Stimulated activated CD8-positive, alpha-beta memory T cell treated with anti-CD3 and anti-CD28 coated beads, Interleukin-15, amount 100 ng/mL, for 1 hour (primary cell): ENCODE measurements at regions not wholly inside any gene's neighbourhood (a gene's known extent, or its start where the extent isn't known, plus 50 kb on each side); places are given as distances from the start of the nearest gene placed in this dataset.
"Not testable (repeated sequence)": the region's sequence is repeated elsewhere in the genome, so short reads cannot be mapped to it uniquely, and the experiment has no call there.

Experiments used
- DNase-seq: peaks from one replicate; pipeline ENCODE4 v3.0.0-alpha.2; 2020; ENCODE audit warnings: low read depth

DNA sequence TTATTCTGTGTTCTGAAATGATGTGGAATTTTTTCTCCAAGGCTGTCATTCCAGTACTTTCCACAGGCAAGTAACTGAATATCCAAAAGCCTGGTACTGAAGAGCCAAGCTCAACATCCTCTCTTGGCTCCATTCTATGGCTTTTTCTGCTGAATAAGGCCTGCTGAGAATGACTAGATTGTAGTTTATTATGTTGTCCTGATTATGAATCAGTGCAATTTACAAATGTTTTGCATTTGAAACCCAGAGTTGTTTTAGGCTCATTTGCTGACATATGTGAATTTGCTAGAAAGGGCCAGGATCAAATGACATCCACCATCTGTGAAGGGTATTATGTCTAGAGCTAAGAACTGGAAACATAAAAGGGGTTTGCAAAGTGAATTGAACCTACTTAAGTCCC, 596.6 kb downstream of the KCTD12 start:
- no peak for DNase-seq

DNA sequence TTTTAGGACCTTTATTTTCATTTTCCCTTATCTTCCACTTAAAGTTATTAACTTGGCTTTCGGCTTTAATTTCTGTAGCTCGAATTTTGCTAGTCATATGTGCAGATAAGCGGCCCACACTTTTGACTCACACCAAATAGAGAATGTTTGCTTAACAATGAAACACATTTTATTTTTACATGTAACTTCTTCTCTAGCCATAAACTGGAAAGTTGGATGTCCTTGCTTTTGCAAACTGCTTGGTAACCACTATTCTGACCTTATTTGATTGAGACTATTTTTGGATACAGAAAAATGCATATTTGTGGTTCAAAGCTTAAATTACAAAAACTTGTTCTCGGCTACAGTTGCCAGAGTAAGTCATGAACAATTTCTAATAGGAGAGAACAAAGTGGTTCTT, 600.0 kb downstream of the KCTD12 start:
- no peak for DNase-seq

DNA sequence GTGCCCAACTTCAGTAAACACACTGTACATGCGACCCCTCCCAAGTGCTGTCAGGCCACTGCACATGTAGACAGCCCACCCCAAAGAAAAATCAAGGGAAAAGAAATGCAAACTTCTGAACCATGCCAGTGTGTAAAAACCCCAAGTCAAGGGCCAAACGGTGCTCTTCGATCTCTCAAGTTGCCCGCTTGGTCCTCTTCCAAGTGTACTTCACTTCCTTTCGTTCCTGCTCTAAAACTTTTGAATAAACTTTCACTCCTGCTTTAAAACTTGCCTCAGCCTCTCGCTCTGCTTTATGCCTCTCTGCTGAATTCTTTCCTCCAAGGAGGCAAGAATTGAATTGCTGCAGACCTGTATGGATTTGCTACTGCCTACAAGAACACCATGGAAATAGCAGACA, 600.7 kb downstream of the KCTD12 start:
- no peak for DNase-seq

DNA sequence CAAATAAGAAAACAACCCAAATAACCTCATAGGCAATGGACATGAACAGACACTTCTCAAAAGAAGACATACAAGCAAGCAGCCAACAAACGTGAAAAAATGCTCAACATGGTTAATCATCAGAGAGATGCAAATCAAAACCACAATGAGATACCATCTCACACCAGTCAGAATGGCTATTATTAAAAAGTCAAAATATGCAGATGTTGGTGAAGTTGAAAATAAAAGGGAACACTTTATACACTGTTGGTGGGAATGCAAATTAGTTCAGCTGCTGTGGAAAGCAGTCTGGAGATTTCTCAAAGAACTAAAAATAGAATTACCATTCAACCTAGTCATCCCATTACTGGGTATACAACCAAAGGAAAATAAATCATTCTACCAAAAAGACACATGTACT, 606.4 kb downstream of the KCTD12 start:
- not testable (repeated sequence) for DNase-seq

DNA sequence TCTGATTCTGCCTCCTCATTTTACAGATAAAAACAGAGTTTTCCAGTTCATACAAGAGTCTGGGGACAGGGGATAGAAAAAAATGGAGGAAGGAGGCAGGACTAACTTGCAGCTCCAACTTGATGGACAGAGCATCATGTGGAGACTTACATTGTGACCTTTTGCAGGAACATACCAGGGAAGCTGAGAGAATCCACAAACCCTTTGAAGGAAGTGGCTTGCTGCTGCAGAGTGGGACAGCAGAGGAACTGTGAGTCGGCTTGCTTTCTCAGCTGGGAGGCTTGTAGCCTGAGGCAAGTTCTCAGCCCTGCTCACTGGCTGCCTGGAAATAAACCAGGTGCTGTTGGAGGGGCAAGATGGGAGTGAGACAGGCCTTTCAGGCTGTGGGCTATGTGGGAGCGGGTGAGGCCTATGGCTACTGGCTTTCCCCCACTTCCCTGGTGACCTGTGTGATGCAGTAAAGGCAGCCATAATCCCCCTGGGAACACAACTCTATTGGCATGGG, 614.4 kb downstream of the KCTD12 start:
- DNase-seq: no peak

DNA sequence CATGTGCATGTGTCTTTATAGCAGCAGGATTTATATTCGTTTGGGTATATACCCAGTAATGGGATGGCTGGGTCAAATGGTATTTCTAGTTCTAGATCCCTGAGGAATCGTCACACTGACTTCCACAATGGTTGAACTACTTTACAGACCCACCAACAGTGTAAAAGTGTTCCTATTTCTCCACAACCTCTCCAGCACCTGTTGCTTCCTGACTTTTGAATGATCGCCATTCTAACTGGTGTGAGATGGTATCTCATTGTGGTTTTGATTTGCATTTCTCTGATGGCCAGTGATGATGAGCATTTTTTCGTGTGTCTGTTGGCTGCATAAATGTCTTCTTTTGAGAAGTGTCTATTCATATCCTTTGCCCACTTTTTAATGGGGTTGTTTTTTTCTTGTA, 617.9 kb downstream of the KCTD12 start:
- not testable (repeated sequence) for DNase-seq

DNA sequence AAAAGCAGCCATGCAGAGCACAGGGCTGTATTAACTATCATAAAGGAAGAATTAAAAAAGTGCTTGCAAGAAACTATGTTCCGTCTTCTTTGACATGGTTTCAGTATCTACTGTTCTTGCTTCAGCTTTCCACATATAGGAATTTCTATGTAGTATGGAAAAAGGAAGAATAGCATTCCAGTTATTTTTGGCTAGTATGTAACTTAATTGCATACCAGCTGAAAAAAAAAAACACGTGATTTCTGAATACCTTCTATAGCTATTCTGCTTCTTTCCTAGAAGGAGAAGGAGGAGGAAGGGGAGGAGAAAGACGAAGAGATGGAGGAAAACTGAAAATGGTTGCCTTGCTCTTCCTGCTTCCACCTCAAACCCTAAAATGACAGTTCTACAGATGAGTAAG, 619.0 kb downstream of the KCTD12 start:
- no peak for DNase-seq

DNA sequence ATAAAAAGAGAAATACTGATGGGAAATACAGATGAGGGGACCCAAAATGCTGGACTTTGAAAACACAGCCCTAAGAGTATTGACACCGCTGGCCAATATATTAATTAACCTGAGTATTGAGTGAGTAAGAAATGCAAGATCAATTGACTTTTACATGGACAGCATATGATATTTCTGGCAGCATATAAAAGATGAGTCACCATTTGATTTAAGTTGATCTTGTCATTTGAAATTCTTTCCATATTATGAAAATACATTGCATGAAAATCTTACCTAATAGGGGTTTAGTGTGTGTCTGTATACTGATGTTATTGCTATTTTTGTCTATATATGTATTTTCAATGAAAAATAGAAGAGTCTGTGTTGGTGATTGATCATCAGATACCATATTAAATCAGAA, 619.6 kb downstream of the KCTD12 start:
- DNase-seq: no peak

DNA sequence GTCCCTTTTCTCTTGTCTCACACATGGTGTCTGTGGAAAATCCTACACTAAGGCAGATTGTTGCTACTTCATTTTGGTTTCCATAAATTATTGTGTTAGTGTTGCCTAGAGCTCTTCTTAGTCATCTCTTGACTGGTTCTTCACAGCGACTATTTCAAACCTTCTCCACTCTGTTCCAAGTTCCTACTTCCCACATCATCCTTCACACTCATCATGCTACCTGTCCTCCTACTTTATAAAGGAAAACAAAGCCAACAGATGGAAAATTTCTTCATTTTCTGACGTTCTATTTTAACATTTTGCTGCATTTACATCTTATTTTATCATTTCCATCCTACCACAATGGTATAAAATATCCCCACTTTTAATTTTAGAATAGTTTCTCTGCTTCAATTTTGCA, 614.1 kb downstream of the LMO7 start:
- no peak for DNase-seq

DNA sequence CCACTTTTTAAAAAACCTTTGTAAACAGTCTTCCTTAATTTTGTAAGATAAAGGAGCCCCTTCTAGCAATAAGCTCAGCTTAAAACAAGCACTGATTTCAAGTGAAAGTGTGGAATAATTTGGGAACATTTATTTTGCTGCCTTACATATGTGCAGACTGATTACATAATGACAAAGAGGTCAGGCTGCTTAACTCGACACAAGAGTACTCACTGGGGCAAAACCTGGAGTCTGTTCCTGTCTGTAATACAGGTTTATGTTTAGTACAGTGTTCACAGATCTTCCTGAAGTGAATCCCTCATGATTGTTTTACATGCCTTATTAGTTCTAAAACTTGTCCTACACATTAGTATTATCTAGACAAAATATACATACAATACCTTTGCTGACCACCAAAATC, 609.8 kb downstream of the LMO7 start:
- no peak for DNase-seq

DNA sequence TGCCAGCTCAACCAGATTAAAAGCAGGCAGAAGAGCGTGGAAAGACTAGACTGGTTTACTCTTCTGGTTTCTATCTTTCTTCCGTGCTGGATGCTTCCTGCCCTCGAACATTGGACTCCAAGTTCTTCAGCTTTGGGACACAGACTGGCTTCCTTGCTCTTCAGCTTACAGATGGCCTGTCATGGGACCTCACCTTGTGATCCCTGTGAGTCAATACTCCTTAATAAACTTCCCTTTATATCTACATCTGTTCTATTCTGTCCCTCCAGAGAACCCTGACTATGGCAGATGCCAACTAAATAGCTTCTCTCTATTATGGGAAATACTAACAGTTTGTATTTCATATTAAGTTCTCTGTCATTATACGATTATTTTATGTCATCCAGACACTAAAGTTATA, 609.1 kb downstream of the LMO7 start:
- DNase-seq: no peak

DNA sequence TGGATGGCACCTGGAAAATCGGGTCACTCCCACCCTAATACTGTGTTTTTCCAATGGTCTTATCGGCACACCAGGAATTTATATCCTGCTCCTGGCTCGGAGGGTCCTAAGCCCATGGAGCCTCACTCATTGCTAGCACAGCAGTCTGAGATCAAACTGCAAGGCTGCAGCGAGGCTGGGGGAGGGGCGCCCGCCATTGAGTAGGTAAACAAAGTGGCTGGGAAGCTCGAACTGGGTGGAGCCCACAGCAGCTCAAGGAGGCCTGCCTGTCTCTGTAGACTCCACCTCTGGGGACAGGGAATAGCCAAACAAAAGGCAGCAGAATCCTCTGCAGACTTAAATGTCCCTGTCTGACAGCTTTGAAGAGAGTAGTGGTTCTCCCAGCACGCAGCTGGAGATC, 607.0 kb downstream of the LMO7 start:
- DNase-seq: not testable (repeated sequence)

DNA sequence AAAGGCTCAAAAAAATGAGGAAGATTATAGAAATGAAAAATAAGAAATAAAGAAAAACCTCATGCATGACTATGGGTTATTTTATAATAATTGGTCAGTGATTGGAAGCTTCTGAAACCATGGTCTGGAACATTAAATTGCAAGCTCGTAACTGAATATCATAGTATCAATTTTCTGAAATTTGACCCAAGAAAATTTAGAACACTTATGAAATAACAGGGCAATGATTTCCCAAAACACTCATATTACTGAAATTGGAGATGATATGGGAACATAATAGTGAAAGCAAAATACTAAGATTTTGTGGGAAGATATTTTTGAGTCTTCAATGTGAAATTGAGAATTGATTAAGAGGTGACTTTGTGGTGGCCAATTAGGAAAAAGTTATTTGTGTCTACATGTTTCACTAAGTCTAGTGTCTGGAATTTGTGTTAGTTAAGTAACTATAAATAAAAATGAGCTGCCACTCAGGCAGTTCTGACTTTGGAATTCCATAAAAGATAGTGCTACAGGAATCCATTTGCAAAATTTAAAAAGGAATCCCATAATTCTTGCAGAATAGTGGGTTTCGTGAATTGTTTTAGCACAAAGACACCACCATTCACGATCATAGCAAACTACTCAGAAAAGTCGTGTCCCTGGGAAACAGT, 603.0 kb downstream of the LMO7 start:
- DNase-seq: no peak

DNA sequence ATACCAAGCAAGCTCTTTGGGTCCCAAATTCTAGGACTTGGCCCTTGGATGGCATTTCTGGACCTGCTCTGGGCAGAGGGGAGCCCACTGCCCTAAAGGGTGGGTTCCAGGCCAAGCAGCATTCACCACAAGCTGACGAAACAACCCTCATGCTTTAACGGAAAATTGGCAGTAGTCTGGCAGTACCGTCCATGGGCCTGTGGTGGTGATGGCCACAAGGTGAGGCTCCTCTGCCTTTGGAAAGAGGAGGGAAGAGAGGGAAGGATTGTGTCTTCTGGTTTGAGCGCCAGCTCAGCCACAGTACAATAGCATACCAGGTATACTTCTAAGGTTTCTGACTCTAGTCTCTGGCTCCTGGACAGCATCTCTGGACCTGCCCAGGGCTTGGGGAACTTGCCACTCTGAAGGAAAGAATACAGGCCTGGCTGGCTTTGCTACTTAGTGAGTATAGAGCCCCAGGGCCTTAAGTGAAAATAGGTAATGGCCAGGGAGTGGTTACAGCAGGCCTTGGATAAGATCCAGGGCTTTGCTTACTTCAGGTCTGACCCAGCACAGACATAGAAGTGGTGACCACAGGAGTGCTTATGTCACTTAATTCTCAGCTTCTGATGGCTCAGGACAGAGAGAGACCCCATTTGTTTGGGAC, 595.5 kb downstream of the LMO7 start:
- DNase-seq: no peak

DNA sequence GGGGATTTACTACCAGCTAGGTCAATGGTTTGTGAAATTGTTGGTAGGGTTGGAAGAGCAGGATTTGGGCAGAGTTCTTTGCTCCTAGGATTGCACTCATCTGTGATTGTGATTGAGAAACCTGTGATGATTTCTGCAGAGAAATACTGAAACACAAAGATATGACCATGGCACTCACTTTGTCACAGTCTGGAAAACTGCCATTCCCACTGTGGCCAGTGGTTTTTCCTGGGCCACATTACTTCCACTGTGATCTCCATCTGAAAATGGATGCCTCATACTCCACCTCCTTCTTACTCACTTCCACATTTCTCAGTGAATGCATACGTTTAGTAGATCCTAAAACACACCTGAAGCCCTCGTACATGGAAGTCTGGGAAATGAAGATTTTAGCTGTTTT, 593.2 kb downstream of the LMO7 start:
- DNase-seq: no peak

DNA sequence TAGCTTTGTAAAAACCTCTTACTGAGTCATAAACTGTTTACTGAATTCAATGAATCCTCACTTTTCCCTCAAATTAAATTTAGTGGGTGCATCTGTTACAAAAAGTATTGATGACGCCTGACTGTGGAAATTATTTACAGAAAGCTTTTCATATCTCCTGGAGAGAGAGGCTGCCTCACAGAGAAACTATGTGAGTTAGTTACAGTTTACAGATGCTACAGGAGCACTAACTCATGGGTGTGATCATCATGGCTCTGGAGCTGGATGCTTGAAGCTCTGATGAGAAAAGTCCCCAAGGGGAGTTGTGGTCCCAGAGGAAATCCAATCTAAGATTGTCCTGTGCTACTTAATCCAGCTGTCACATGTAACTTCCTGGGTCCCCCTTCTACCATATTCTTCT, 590.8 kb downstream of the LMO7 start:
- no peak for DNase-seq

DNA sequence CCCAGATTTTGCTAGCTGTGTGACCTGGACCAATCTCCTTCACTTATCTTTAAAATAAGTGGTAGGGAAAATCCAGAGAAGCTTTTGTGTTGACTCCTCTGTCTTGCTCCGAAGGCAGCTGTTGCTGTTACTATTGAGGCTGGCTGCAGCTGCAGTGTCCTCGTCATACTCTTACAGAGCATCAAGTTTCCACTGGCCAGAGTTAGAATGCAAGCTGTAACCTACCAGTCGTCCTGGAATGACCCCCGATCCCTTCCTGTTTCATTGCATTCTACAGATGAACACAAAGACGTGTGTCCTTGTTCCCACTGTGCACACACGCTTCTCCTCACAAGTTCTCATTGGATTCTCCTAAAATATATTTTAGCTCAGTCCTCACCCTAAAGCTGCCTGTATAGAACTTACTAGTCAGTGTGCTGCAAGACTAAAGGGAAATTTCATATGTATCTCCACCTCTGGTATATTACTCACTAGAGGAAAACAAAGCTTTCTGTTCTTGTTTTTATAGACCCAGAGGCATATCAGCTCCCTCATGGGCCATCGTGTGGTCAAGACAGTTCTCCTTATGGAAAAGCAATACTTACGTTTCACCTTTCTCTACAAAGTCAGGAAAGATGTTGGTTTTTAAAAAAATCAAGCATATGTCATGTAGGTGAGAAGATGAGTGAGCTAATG, 589.8 kb downstream of the LMO7 start:
- DNase-seq: no peak

DNA sequence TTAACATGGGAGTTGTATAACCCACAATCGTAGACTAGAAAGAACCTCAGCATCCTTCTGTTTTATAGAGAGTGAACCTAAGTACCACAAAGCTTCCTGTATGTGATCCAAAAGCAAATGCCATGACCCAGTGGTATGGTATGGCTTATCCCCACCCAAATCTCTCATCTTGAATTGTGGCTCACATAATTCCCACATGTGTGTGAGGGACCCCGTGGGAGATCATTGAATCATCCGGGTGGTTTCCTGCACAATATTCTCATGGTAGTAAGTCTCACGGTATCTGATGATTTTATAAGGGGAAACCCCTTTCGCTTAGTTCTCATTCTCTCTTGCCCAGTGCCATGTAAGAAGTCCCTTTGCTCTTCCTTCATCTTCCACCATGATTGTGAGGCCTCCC, 587.9 kb downstream of the LMO7 start:
- no peak for DNase-seq

DNA sequence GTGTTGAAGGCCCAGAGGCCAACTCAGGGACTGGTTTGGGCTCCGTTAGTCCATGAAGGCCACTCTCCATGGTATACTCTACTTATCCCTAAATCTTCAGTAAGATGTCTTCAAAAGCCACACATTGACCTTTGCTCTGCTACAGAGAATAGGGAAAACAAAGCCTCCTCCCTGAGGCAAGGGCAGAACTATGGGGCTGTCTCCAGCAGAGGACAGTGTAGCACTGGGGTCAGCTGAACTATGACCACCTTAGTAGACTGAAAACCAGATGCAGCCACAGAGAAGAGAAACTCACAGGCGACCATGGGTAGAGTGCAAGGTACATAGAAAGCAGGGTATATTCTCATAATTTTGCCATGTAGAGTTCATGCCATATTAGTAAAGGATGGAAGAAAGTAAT, 587.4 kb downstream of the LMO7 start:
- DNase-seq: no peak

DNA sequence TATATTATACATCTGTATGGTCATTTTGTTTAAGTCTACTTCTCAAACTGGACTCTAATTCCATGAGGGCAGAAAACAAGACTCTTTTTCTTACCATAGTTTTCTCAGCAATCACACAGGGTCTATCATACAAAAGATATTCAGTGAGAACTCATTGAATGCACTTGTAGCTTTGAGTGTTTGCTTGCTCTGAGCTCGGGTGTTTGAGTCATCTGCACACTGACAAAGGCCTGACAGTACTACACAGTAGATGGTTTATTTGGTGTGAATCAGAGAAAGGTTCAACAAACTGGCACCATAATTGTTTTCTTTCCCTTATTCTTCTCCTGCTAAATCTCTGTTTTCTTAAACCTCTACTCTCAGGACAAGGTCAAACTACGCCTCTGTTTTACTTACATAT, 586.4 kb downstream of the LMO7 start:
- no peak for DNase-seq

DNA sequence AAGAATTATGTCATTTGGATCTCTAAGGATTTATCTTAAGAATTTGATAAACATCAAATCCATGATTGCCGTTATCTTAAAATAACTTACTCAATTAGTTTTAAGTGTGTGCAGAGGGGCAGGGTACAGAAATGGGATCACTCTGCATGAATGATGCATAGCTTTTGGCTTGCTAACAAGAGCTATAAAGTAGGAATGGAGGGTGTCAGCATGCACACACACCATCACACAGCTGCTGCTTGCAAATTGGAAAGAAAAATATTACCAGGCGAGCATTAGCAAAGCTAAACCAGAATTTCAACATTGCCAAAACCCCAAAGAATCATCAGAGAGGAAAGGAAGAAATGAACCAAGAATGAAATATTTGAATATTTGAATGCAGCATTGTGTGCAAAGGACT, 580.6 kb downstream of the LMO7 start:
- no peak for DNase-seq

DNA sequence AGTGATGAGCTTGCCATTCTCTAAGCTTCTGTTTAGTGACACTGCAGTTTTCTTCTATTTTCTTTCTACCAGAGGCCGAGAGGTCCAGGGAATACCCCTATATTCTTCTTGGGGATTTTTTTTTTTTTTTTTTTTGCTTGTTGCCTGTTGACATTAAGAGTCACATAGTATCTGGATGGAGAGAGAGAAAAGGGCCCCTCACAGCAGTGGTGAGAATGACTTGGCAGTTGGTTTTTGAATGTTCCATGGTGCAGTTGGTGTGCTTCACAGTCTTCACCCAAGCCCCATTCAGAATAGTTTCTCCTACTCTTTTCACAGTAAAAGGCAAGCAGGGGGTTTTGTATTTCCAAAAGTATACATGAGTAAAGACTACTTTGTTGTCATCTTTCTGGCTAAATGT, 577.9 kb downstream of the LMO7 start:
- no peak for DNase-seq

DNA sequence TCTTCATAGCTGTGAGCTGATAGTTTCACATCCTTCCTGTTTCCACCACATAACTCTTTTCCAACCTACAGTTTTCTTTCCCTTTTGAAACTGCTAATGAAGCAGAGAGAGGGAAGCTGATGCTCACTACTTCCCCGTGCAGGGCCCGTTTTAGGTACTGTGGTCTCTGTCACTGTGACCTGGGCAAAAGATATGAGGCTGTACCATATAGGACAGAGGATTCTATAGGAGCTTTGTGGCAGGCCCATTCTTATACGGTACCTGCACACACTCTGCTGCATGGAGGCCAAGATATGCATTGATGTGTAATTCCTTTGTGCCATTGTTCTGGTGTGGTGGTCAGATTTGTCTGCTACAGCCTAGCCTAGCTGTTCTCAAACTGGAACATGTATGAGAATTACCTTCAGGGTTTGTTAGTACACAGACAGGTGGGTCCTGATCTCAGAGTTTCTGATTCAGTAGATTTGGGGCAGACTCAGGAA, 577.3 kb downstream of the LMO7 start:
- DNase-seq: no peak
